HG02642 (cell line): ENCODE measurements at regions not wholly inside any gene's neighbourhood (a gene's known extent, or its start where the extent isn't known, plus 50 kb on each side); places are given as distances from the start of the nearest gene placed in this dataset.

Experiments used
- ATAC-seq: cut with Tn5 transposase; IDR thresholded peaks from one replicate; pipeline ENCODE4 v1.9.1; 2021; ENCODE audit warnings: mild to moderate bottlenecking; ENCODE audit not compliant: unreplicated experiment, poor library complexity

DNA sequence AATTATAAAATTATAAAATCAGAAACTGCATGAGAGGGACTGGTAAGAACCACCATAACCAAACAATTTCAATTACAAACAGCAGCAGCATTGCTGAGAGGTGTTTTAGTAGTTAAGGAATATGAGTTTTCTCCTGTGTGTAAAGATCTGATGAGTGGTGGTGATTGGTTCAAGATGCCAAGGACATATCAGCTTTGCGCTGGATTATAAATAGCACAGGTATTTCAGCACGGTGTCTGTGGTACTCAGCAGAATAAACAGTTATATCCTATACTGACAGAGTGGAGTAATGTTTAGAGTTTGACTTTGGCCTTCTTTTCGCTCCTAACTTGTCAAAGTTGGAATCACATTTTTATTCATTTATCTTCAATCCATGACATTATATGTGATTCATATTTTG is 501.0 kb downstream of the CDH26 start:
- no peak for ATAC-seq

DNA sequence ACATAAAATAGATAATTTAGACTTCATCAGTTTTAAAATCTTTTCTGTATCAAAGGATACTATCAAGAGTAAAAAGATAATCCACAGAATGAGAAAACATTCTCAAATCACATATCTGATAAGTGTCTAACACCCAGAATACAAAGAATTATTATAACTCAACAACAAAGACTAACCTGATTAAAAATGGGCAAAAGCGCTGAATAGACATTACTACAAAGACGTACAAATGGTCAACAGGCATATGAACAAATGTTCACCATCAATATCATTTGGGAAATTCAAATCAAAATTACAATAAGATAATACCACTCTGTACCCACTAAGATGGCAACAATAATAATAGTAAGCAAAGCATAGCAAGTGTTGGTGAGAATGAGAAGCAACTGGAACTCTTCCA is 503.8 kb downstream of the CDH26 start:
- ATAC-seq, result no peak

DNA sequence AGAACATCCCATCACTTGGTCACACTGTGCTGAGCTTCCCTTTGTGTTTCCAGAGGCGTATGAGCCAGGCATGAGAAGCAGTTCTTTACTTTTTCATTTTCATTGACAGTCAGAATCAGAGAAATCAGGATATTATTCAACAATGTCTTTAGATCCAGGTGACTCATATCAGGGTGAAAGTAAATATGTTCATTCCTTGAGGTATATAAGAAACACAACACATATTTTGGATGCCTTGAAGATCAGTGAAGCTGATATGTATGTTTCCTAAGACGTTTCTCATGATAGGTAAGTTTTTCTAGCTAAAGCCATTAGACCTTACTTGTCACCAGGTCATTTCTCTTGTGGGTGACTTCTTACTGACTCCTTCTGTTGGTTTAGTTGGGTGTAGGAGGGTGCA is 505.6 kb downstream of the CDH26 start:
- no peak for ATAC-seq

DNA sequence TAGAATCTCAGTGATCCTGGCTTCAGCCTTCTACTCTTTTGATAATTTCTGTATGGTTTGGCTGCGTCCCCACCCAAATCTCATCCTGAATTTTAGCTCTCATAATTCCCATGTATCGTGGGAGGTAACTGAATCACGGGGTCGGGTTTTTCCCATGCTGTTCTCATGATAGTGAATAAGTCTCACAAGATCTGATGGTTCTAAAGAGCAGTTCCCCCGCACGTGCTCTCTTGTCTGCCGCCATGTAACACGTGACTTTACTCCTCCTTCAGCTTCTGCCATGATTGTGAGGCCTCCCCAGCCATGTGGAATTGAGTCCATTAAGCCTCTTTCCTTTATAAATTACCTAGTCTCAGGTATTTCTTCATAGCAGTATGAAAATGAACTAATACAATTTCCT is 507.2 kb downstream of the CDH26 start:
- no peak for ATAC-seq

DNA sequence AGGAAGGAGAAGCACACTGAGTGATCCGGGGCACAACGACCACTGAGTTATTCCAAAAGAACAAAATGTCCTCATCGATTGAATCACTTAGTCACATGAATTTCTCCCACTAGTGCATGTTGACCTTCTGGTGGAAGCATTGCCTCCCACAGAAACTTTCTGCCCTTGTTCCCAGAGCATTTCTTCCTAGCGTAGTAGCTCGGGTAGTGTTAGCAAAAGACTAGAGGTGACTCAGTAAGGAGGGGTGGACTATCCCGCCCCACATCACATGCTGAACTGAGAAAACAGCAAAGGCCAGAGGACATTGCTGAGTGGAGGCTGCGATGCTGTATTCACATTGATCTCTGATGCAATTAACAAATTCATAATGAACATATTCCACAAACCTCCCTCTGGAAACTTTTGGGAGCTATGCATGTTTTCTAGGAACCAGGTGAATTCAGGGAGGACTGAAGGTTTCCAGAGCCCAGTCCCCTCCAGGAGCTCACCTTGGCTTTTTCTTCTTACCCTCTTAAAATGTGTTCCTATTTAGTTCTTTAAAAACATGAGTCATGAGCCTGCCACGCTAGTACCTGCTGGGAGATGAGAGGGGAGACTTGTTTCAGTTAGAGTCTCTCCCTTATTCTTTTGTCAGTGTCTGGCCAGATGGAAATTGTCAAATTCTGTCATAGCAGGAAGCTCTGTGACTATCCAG is 507.9 kb downstream of the CDH26 start:
- no peak for ATAC-seq

DNA sequence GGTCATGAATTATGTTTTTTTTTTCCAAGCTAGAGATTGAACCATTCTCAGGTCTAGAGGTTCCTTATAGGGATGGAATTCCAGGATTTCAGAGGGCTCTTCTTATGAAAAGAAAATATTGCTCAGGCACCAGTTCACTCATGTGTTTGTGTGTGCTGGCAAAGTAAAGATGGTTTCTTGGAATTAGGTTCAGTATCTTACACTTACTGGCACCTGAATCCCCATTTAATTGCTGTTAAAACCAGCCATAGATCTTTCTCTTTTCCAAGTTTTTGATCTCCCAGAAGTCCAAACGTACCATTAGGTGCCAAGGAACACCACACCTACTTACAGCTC is 508.4 kb downstream of the CDH26 start:
- ATAC-seq, result no peak

DNA sequence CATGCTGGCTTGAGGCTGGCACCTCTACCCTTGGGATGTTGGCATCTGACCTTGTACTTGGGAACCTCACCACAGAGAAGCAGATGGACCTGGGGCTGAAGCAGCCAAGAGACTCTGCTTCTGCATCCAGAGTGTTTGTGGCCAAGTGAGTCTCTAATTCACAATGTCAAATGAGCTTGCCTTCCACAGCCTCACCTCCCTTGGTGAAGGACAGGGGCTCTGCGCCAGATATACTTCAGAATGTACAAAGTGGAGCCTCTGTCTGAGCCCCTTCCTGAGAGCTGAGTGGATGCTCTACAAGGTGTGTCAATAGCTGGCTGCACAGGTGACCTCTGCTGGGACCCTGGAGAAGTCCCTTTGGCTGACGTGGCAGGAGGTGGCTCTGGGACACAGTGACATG is 508.9 kb downstream of the CDH26 start:
- ATAC-seq, result no peak

DNA sequence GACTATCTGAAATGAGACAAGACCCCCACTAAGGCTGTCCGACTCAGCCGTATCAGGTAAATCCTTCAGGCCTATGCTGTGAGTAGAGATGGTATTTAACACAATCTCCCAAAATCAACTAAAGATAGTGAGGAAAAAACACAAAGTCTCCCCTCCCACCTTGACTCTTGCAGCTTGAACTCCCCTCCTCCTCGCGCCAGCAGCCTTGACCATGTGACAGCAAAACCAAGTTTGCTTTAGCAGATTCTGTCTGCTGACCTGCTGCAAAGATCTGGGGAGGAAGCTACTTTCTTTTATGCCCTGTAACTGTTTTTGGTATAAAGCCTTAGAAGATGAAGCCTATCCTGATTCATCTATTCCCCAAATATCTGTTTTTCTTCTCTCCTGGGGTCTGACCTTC is 509.5 kb downstream of the CDH26 start:
- no peak for ATAC-seq

DNA sequence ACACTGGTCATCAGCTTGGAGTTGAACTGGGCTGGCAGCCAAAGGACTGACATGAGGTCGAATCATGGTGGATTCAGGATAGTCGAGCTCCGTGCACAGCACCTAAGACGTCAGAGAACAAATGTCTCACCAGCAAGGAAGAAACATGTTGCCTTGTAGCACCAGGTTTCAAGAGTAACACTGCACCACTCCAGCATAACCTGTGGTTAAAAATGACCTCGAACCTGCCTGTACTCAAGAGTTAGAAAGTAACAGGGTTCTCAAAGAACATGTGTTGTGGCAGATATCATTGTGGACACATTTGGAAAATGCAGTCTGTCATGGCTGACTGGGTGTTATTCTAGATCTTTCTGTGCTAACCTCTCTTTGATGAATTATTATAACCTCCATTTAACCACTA is 511.6 kb downstream of the CDH26 start:
- ATAC-seq, result no peak

DNA sequence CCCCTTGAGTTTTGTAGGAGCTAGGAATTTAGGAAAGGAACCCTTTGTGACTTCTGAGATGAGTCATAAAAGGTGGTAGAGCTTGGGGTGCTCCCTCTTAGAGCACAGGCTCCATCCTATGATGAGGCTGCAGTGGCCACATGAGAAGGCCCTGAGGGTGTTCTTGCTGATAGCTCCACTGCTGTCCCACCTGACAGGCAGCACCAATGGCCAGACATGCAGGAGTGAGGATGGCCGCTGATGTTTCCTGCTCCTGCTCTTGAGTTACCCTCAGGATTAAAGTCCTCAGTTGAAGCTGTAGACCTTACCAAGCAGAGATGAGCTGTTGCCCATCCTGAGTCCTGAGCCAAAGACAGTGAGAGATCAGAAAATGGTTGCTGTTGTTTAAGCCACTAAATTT is 512.1 kb downstream of the CDH26 start:
- no peak for ATAC-seq

DNA sequence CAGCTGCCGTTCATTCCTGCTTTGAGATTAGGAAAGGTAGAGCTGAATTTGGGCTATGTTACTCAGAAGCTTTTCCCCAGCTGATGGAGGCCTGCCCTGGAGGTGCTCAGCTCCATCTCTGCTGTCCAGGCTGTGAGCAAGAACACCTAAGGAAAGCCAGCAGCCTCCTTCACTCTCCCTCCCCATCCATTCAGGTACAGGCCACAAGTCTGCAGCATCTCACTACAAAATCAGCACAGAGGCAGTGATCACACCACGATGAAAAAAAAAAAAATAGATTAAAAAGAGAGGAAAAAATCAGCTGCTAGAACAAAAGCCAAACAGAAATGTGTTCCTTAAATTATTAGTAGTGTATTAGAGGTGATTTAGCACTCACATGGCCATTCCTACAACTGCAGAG is 515.0 kb downstream of the CDH26 start:
- no peak for ATAC-seq

DNA sequence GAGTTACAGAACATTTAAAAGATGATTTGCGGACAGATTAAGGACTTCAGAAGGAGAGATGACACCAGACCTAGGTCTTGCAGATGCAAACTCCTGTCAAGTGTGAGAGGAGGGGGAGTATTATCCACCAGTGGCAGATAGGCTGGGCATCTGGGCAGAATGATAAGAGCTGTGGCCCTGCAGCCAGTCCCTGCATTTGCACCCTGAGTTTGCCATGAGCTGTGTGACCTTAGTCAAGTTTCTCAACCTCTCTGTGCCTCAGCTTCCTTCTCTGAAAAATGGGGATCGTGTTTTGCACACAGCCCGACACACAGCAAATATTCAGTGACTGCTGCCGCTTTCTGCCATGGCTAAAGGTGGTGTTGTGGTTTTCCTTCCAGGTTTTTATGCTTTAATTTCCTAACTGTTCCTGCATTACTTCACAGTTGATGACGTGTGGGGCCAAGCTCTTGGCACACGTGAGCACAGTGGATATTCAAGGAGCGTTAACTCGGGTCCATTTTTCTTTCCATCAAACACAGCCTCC is 516.2 kb downstream of the CDH26 start:
- ATAC-seq, result no peak

DNA sequence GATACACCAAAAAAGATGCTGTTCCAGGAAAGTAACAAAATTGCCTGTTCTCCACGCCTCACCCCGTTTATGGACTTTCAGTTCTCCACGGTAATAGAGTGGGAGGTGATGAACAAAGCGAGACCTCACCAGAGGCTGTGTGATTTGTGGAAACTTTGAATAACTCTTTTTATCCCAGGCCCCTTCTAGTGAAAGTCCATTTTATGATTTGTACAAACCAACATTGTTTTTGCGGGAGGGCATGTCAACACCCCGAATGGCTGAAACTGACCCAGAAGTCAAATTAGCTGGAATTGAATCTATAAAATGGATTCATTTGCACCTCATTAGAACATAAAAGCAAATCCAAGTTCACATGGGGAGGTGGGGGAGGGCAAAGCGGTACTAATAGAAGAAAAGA is 517.8 kb downstream of the CDH26 start:
- no peak for ATAC-seq

DNA sequence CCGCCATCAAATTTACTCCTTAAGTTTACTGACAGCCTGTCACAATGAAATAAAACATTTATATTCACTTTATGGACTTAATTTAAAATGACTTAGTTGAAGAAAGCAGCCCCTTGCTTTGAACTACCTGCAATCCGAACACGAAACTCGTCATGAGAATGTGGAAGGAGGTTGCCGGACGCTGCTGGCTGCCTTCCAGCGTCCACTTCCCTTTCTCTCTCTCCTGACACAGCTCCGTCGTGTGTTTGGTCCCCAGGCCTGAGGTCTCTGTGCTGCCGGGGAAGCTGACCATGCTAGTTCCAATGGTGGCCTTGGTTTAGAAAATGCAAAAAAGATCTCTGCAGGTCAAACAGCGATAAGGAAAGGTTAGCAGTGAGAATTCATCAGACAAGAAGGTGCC is 519.7 kb downstream of the CDH26 start:
- no peak for ATAC-seq

DNA sequence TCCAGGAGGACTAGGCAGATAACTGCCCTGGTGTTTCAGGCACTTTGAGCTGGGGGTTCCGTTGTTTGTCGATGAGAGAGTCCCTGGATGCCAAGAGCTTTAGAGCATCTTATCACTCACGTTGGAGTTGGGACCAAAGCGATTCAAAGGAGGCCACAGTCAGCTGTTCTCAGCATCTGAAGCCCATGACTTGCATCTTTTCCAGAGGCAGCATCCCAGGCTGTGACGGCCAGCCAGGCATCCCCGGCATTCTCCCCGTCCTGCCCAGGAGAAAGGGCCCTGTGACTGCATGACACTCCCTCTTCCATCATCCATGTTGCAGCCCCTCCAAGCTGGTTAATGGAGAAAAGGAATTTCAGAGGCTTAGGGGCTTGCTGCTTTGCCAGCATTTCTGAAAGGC is 520.3 kb downstream of the CDH26 start:
- ATAC-seq, result no peak

DNA sequence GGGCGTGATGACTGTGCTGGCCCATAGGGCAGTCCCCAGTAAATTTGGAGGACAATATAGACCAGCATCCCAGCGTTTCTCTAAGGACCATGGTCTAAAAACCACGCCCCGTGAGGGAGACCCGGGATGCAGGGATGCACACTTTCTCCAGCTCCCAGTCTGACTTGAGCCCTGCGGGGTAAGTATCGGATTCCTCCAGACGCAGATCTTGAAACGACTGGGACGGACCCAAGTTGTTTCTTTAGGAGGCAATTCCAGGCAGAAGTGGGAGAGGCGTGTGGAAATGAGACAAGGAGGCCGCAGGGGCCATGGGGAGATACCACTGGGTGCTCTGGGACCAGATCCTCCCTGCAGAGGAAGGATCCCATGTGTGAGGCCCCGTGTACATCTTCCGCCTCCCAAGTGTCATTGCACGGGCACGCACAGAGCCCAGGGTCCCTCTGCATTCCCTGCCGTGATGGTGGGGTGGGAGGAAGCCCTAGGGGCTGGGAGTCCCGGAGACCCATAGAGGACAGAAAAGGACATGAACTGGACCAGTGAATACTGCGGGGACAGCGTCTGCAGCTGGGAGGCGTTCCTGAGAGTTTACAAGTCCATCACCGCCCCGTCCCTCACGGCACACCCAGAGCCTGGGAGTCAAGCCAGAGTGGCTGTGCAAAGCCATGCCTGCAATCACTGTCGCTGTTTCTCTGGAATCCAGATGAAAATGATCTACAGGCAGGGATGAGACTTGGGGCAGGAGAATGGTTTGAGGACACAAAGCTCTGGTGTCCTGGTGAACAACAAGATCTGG is 522.9 kb downstream of the CDH26 start:
- ATAC-seq, result no peak

DNA sequence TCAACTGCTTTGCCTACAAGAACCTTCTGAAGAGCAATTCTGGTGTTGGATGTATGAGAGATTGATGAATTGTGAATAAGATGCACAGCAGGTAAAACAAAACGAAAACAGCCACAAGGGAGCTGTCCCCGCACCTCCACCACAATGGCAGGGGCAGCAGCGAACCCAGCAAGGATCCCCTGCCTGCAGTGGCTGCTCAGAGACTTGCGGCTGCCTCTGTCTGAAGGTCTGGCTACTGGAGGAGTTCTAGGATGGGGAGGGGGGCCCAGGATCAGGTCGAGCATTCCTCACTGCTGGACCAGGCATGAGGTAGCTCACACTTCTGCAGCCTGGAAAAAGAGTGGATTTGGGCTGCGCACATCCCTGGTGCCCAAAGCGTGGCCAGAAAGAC is 523.5 kb downstream of the CDH26 start:
- ATAC-seq, result no peak

DNA sequence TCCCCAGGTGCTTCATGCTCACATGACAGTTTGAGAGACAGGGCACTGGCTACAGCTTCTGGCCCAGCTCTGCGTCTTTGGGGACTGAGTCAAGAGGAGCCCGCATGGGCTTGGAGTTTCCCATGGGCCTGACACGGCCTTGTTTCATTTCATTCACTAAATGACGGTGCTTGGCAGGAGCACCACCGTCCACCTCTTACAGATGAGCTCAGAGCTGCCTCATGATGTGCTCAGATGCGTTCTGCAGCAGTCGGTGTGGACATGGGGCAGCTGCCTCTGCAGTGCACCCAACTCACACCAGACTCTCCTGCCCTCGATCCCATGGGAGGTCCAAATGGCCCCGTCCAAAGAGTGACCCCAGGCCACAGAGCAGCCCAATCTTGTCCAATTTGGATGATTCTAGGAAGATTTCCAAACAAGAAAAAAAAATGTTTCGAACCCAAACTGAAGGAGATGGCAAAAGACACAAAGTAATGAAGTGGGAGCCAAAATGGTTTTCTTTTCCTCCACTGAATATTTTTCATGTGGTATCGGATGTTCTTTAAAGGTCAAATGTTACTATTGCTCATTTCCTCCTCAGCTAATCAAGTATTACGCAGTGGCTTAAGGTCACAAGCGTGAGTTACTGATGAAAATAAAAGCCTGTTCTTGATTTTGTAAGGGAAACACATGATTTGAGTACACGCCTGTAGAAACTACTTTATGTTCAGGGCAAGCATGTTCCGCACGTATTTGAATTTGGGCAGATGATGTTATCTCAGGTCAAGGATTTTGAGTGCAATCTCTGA is 524.2 kb downstream of the CDH26 start:
- ATAC-seq, result no peak

DNA sequence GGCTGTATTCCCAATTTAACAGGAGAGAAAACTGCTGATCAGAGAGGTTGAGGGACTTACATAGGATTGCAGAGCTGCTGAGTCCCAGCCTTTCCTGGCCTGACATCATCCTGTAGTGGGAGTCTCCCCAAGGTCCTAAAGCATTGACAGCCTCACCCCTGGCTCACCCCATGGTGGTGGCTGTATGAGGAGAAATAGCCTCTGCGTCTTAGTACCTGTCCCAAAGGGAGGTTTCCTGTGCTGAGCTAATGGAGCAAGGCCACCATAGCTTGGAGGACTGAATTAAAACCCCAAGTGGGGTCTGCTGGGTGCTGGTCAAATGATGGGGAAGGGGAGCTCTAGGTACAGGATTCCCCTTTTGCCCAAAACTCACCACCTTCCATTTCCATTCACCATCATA is 525.1 kb downstream of the CDH26 start:
- no peak for ATAC-seq

DNA sequence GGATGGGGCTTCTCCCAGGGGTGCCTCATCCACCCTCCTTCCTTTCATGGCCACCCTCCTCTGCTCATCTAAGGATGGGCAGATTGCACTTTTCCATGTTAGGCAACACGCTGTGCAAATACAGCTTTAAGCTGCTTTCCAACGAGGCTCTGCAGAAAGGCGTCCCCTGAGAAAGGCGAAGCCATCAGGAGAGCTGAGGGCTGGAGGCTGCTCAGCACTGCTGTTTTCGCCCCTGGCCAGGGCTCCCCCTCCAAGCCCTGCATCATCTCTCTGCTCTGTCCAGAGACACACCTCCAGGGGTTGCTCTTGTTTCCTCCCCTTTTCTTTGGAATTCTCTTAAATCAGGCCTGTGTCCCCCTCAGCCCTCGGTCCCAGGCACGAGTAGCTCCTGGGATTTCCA is 526.1 kb downstream of the CDH26 start:
- ATAC-seq, result no peak

DNA sequence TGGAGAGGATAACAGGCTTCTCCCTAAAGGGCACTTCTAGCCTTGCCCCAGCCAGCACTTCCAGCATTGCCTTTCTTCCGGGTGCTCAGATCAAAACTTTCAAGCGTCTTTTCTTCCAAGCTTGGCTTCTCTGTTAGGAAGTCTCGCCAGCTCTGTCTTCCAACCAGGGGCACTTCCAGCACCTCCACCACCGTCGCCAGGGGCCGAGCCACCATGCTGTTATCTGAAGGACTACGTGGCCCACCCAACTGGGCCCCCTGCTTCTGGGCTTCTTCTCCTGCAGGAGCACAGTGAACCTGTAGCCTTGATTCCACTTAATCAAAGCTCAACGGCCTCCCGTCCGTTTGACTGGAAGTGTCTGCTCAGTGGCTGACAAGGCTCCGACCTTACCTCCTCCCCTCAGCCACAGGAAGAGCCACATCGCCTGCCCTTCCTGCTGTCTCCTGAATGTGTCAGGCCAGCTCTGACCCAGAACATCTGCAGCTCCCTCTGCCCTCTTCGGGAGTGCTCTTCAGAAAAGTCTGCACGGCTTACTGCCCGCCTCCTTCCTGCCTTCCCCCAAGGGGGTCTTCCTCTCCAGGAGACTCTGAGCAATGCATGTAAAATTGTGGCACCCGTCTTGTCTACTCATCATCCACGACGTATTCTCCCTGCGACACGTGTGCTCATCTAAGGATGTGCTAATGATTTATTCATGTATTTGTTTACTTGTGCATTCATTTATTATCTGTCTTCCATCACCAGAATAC is 527.0 kb downstream of the CDH26 start:
- ATAC-seq, result no peak
